SIG-M5 (cell line): ENCODE measurements at regions not wholly inside any gene's neighbourhood (a gene's known extent, or its start where the extent isn't known, plus 50 kb on each side); places are given as distances from the start of the nearest gene placed in this dataset.
A peak's percentile ranks its signal among the peaks of the same experiment; 100 is the strongest.

Source experiments
- DNase-seq: peaks from one replicate; lab custom pipeline; 2025; lab: John Stamatoyannopoulos, UW

DNA sequence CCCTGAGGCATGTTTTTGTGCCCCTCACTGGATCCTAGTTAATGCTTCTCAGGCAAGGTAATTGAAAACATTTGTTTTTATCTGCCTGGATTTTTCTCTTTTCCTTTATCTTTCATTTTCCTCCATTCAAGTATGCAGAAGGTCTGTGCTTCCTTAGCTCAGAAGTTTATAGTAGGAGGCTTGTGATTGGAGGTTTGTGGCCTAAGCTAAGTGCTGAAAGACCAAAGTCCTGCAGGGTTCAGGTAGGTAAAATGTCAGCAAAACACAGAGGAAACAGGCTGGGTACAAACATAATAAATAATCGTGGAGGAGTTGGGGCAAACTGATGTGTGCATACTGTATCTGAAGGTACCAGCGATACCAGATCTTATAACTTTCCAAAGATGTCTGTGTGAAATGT is 230.9 kb upstream of the KLF4 start:
- no peak for DNase-seq

DNA sequence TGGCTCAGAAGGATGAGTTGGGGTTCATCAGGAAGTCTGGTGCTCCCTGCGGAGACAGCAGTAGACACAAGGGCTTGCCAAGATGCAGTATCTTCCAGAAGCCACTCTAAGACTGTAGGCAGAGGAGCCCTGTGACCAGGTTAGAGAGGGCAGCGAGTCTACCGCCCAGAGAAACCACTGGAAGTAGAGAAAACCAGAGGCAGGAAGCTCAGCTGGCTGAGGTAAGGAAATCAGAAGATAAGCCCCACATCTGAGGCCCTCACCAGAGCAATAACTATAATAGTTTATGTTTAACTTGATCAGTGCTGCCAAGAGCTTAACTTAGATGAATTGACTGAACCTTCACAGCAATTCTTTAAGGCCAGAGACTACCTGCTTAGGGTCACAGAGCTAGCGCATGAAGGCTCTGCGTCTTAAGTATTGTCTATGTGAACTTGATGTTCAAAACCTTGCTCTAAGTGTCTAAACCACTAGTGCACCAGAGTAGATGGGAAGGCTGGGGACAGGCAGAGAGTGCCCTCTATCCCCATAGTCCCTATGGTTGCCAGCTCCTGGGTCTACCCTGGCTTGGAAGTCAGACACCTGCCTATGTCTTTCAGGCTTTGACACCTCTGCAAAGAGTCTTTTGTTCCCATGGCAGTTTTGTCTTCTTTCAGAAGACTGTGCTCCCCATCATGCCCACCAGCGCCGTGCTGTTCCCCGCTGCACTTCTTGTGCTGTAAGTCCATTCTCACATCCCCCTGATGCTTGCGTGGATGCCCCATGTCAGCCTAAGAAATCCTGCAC is 228.2 kb upstream of the KLF4 start:
- DNase-seq: no peak

DNA sequence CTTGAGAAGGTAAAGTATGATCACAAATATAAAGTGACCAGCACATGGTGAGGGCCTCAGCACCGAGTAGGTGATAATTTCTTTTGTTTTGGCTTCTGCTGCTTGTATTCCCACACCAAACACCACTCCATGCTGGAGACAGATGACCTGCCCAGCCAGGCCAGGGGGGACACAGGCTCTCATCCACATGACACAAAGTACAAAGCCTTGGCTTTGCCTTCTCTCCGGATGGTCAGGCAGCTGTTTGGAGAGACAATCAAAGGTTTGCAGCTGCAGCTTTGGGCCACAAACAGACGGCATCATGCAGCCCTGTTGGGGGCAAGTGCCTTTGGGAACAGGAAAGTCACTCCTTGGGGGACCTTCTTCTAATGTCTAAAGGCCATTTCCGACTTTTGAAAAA is 226.2 kb upstream of the KLF4 start:
- no peak for DNase-seq

DNA sequence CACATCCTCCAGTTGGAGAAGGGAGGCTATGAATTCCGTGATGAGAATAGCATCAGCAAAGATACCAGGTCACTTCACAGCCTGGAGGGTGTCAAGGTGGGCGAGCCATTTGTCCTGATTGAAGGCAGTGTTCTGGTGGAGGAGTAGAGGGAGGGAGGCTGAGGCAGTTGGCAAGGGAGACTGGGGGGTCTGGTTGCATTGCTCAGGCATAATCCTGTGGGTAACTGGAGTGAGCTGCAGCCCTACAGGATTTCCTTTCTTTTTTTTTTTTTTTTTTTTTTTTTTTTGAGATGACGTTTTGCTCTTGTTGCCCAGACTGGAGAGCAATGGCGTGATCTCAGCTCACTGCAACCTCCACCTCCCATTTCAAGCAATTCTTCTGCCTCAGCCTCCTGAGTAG is 223.9 kb upstream of the KLF4 start:
- DNase-seq: no peak

DNA sequence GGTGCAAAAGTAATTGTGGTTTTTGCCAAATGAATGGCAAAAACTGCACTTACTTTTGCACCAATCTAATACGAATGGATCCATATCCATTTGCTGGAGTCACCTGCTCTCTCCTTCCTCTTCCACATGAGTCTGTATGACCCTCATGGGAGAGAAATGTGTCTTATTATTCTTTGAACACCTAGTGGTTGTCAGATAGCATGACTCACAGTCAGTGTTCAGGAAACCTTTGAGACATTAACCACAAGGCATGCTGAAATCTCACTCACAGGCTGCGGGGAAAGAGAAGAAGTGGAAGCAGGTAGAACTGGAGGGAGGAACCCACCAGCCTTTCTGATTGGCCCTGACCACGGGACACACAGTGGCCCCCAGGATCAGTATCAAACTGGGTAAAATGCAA is 222.8 kb upstream of the KLF4 start:
- DNase-seq: peak; percentile 47

DNA sequence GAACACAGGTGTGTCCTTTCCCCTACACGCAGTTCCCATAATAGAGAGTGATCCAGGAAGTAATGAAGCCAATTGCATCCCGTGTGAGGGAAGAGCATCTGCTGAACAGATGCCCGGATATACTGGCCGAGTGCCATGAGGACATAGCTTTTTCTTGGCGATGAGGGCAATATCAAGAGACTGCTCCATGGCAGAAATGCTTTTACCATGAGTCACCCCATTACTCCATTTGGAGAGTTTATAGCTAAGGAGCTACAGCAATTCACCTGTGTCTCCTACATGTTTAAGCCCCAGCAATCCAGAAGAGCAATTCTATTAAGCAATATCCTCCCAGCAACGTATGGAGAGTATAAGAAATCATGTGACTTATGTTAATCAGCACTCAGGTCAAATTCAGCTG is 222.0 kb upstream of the KLF4 start:
- no peak for DNase-seq

DNA sequence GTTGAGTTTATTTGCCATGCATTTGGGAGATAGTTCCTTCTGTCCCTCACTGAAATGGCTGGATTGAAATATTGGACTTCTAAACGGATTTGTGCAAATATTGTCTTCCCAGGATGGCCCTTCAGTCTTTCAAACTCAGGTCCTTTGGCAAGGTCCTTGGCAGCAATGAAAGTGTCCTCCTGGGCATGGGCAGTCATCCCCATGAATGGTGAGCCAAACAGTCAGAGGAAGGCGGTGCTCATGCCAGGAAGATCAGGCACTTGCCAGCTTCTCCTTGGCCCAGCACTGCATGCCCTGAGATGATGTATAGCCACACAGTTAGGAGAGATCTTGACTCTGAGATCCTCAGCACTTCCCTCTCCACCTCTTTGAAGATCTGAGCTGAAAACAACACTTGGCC is 221.4 kb upstream of the KLF4 start:
- DNase-seq: no peak

DNA sequence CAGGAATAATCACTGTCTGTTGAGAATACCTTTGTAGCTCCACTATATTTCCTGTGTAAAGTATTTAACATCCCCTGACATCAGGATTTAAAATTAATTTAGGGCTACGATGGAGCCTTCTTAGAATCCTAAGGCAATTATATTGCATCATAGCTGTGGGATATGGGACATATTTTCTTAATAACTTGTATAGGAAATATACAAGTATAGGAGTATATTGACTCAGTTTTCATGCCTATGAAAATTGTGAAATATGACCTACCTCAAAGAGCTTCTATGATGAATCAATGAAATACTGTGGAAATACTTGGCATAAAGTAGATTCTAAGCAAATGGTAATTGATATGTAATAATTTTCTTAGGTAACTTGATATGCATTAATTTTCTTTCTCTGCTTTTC is 221.0 kb upstream of the KLF4 start:
- no peak for DNase-seq

DNA sequence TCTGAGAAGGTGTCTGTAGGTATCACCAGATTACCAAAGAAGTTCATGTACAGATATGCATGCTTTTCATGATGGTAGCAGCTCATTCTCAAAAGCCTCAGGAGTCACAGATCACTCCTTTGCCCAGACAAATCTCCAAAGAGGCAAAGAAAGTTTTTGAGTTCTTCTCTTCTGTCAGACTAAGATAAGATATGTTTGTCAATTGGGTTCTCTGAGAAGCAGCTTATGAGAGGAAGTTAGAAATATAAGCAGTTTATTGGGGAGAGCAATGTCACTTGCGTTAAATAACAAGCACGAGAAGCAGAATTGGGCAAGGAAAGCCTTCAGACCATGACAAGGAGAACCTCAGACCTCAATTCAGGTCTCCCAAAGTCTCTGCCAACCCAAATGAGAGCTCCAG is 219.2 kb upstream of the KLF4 start:
- no peak for DNase-seq

DNA sequence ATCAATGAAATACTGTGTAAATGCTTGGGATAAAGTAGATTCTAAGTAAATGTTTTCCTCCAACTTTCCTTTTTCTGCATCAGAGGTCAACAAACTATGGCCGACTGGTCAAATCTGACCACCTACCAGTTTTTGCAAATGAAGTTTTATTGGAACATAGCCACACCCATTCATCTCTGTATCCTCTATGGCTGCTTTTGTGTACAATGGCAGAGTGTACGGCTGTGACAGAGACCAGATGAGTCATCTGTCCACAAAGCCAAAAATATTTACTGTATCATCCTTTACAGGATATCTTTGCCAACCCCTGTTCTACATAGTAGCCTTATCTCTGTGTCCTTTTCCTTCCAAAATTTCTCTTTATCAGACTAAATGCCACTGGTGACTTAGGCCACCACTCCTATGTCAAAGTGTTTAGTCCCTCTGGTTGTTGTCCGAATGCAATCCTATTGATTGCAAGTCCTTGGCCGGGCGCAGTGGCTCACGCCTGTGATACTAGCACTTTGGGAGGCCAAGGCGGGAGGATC is 218.4 kb upstream of the KLF4 start:
- DNase-seq: no peak

DNA sequence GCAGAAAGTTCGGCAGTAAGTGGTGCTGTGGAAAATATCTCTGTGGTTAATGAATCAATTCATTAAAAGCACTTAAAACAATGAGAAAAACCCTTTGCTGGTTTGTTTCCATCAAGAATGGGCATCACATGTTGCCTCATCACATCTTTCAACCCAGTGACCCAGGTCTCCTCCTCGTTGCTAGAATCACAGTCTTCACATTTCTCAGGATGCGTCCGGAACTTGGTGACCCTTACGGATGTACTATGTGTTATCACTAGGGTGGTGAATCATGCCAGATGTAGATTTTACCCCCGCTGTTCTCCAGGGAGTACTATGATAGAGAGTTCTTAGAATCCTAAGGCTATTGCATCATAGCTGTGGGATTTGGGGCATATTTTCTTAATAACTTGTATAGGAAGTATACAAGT is 217.9 kb upstream of the KLF4 start:
- no peak for DNase-seq

DNA sequence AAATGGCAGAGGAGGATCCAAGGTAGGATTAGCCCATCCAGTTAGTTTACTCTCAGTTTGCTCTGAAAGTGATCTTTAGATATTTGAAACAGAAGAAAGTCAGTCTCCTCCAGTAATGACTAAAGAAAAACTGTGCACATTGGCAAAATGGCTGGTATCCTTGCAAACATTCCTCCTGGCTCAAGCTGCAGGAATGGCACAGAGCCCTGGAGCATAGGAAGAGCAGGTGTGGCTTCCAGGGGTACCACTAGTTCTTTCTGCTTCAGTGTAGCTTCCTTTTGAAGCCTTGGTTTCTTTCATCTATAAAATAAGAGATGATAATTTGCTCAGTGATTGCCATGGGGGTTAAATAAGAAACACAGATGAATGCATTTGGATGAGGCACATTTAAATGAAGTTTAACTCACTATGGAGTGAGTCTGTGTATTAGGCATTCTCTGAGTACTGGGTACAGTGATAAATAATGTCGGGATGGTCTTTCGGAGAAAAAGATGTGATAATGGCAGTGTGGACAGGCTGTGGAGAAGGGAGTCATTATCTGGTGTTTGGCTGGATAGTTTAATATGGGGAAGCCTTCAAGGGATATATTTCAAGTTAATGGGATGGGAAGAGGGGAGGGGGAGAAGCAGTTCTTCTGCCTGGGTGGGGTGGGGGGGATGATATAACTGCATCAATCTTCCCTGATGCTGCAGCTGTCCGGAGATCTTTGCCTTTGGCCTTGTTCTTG is 217.3 kb upstream of the KLF4 start:
- DNase-seq: no peak

DNA sequence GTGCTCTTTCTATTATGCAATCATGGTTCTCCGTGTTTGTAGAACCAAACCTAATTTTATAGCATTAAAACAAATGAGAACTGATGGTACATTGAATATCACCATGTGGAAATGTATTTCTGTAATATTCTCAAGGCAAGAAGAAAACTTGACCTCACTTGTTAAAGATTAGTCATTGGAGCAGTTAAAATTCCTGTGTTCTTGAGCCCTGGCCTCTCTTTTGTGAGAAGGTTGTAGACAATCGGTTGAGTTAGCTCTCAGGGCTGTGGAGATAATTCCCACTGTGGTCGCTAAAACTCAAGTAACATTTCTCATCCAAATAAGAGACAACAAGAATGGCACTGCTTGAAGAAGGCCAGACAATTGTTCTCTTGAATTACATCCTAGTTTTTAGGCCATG is 216.0 kb upstream of the KLF4 start:
- no peak for DNase-seq

DNA sequence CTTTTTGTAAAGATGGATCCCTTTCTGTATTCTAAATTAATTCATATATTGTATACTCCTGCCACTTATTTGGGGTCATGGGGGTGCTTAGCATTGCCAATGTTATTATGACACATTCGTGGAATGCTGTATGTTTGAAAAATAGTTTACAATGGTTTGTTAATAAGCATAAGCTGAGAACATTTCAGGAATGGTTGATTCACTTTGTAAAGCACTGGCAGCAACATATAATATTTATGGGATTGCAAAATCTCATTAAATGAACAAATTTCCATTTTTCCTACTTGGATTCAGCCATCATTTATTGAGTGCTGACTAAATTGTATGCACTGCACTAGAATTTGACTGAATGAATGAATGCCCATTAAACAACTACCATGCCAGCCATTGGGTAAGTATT is 215.2 kb upstream of the KLF4 start:
- DNase-seq: no peak

DNA sequence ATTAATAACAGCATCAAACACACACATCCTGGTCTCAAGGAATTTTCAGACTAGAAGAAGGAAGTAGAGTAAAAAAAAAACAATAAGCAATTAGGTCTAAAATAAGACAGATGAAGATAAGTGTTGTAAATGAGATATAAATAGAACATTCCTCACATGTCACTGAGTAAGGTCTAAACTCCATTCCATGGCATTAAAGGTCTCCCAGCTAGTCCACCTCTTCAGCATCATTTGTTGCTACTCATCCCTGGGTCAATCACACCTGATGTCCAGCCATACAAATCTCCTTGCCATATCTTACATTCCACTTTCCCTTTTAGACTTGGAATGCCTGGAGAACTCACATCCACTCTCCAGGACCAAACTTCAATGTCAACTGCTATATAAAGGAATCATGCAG is 214.1 kb upstream of the KLF4 start:
- no peak for DNase-seq

DNA sequence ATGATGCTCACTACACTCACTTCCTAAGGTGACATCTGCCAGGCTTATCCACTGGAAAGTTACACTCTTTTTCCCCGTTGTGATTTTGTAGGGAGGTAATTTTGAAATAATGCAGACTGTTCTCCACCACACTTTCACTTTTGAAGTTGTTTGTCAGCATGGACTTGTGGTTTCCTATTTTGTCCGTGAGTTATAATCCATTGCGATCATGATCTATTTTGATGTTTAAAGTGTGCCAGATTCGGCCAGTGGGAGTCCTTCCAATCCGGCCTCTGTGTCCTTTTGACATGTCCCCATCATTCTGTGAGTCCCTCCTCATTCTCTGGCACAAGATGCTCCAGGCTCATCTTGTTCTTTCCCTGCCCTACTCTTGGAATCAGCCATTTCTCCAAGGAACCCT is 211.3 kb upstream of the KLF4 start:
- DNase-seq: no peak

DNA sequence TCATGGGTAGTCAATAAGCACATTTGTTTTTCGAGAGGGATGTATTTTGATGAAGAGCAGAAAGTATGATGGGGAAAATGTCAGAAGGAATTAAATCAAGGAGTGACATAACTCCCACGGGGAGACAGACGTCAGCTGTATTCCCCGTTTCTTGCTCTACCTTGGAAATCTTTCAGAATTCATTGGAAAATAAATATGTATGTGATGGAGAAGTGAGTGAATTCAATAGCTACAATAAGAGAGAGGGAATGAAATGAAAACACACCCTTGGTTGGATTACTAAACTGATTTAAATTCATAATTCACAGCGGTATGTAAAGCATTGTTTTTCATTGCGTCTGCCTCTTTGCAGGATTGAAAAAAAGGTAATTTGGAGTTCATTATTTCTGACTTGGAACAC is 209.7 kb upstream of the KLF4 start:
- DNase-seq: no peak

DNA sequence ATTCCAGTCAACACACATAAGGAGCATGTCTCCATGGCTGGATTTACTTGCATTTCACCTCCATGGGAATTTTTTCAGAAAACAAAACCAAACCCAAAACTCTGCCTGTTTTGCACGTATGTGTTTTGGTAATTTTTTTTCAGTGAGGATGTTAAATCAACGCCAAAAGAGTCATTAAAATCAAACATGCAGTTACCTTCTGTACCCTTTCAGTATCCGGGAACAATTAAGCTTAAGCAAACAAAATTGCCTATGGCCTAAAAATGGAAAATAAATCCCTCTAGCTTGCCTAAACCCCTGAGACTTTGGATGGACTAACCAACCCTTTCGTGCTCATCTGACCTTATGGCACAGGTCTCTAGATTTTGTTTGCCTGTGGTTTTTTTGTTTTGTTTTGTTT is 209.2 kb upstream of the KLF4 start:
- no peak for DNase-seq

DNA sequence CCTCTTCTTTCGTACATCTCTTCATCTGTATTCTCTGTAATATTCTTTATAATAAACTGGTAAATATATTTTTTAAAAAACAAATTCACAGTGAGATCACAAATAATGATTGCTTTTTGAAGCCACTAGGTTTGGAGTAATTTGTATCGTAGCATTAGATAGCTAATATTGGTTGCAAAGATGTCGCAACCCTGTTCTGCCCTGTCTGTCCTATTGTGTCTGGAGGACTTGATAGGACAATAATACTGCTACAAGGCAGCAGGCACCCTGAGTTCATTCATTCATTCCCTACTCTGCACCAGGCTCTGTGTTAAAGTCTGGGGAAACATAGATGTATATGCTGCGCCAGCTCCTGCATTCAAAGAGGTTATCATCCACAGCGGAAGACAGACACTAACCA is 206.7 kb upstream of the KLF4 start:
- no peak for DNase-seq

DNA sequence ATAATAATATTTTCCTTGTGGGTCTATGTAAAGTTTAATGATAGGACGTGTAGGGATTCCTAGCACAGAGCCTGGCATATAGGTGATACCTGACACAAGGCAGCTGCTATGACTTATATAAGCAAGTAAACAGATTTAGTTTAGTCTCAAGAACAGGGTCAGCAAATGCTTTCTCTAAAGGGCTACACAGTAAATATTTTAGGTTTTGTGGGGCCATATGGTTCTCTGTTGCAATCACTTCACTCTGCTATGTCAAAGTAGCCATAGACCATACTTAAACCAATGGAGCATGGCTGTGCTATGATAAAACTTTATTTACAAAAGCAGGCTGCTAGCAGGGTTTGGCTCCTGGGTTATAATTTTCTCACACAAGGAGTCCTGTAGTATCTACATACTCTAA is 204.8 kb upstream of the KLF4 start:
- DNase-seq: no peak

DNA sequence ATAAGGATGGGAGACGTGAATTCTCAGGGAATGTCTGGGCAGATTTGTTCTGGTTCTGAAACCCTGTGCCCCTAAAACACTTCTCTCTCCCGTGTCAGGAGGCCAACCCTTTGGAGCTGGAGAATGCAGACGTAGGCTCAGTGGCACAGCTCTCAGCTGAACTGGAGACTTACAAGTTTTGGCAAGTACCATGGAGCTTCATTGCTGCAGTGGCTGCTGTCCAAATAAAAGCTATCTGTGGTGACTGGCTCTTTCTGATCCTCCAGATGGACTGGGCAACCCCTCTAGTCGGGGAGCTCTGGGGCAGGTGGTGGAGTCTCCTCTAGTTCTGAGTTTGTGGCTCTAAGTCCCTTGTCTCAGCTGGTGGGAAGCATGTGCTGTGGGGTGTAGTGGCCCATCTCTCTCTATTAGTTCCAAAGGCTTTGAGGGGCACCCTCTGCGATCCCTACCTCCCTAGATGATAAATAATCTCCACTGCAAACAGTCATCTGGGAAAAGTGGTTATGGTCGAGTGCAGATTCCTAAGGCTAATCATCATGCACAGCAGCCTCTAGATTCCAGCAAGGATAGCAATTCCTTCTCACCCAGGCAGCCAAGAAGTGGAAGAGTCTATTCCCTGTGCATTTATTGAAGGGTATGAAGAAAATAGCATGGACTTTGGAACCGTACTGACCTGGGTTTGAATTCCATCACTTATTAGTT is 204.2 kb upstream of the KLF4 start:
- DNase-seq: no peak

DNA sequence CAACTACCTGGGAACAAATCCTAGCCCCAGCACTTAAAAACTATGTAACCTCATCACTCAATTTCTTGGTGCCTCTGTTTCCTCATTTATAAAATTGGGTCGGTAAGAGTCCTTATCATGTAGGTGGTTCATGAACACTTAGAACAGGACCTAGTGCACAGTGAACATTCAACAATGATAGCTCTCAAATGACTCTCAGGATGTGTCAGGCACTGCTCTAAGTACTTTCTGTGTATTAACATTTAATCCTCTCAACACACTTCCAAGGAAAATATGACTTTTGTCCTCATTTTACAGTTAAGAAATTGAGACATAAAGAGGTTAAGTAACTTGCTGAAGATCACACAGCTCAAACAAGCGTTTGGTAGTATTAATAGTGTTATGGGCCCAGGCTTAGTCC is 202.1 kb upstream of the KLF4 start:
- no peak for DNase-seq

DNA sequence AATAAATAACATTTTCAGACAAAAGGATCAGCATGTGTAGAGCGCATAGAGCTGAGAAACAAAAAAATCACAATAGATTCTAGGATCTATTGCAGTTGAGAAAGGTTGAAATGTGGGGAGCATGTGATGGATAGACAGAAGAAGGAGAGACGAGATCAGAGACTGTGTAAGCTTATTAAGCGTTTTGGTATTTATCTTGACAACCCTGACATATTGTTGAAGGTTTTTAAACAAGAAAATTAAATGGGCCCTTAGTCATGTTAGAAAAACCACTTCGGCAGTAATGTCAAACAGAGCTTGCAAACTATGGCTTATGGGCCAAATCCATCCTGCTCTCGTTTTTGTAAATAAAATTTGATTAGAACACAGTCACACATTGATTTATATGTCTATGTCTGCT is 200.5 kb upstream of the KLF4 start:
- DNase-seq: no peak
